Stimulated activated CD8-positive, alpha-beta memory T cell treated with anti-CD3 and anti-CD28 coated beads, Interleukin-2, amount 100 ng/mL, for 1 hour (primary cell): ENCODE measurements at regions not wholly inside any gene's neighbourhood (a gene's known extent, or its start where the extent isn't known, plus 50 kb on each side); places are given as distances from the start of the nearest gene placed in this dataset.
"Not testable (repeated sequence)": the region's sequence is repeated elsewhere in the genome, so short reads cannot be mapped to it uniquely, and the experiment has no call there.

Experiments used
- DNase-seq, 2 donors: peaks; one replicate each; pipeline ENCODE4 v3.0.0-alpha.2; 2020; ENCODE audit warnings: low read depth in 2 of 2

DNA sequence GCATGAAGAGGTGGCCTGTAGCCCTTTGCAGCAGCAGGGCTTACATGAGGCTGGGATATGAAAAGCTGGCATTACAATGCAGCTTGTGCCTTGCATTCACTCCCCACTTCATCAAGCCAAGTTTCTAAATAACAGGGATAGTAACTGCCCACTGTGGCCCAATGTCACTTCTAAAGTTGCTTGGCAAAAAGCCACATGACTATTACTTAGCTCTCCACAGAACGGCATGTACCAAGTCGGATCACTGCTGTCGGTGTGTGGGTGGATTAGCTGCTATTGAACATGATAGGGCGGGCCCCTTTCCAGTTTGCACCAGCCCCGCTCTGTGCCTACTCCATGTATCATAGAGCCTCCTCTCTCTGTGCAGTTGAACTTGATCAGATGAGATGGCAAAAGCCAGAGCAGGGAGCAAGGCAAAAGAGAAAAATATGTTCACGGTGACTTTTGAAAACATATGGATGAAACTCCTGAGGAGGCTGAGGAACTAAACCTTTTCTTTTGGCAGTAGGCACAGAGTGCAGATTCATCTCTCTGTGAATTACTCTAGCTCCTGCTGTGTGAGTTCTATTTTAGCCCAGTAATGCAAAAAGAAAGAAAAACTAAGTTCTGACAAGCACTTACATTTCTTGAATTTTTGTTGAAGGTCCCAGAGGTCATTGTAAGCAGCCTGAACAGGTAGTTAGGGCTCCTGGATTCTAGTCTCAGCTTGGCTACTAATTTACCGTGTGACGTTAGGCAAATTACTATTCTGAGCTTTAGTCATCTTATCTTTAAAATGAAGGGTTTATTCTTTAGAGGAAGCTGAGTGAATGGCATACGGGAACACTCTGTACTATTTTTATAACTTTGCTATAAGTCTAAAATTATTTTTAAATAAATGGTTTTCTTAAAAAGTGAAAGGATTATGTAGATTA is 125.6 kb upstream of the NBPF9 start:
- not testable (repeated sequence) for DNase-seq

DNA sequence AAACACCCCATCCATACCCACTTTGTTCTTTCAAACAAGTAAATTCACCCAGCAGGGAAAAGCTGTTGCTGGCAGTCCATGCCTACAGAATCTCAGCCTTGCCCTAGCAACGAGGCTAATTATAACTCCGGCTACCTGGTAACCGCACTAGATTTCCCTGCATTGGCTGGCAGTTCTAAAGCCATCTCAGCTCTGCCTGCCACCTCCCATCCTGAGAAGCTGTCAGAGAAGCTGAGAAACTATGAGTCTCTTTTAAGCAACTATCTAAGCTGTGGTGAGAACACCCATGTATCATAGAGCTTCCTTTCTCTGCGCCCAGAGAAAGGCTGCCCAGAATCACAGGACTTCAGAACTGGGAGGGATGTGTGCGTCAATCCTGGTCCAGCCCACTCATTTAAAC is 126.5 kb upstream of the NBPF9 start:
- DNase-seq, result not testable (repeated sequence)

GRCh38 chr1:149234926-149235914 is 131.9 kb upstream of the NBPF9 start:
- not testable (repeated sequence) for DNase-seq

GRCh38 chr1:149237515-149237914 is 134.2 kb upstream of the NBPF9 start:
- DNase-seq, result not testable (repeated sequence)

GRCh38 chr1:149239897-149240508 is 136.7 kb upstream of the NBPF9 start:
- DNase-seq, result not testable (repeated sequence)

GRCh38 chr1:149240530-149240929 is 137.2 kb upstream of the NBPF9 start:
- not testable (repeated sequence) for DNase-seq

DNA sequence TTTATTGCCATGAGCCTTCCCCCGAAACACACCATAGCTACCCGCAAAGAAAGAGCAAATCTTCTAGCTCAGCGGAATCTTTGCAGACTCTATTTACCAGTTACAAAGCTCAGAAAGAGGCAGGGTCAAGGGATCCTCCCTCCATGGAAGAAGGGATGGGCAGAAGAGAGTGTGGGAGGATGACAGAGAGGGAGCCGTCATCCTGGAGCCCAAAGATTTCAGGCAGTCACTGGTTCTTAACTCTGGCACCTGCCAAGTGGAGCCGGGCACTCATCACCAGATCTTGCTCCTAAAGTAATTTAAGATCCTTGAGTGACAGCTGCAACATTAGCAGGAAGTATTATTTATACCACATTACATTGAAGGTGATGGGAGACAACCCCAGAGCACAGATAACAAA is 137.9 kb upstream of the NBPF9 start:
- DNase-seq, result not testable (repeated sequence)

DNA sequence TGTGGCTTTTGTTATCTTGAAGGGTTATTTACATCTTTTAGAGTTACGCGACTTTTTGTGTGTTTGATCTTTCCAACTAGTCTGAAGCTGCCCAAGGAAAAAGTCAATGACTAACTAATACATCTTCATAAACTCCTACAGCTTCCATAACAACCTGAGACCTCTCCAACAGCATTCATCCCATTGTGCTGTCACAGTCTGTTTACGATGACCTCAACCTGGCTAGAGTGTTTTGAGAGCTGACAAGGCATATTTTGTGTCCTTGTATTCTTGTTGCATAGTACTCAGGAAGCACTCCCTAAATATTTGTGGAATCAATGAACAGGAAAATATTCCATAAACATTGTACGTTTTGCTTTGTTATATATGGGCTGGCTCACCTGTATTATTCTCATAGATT is 140.2 kb upstream of the NBPF9 start:
- DNase-seq, result not testable (repeated sequence)

DNA sequence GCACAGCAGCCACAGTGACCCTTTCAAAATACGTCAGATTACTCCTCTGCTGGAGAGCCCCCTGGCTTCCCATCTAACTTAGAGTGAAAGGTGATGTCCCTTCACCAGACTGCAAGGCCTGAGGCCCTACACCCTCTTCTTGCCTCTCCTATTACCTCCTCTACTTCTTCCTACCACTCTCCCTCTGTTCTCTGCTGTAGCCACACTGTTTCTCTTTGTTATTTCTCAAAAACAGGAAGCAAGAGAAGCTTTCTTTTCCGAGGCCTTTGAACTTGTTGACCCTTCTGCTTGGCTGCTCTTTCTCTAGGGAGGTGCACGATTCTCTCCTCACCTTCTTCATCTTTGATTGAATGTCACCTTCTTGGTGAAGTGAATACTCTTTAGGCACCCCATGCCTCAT is 141.3 kb upstream of the NBPF9 start:
- DNase-seq, result not testable (repeated sequence)

DNA sequence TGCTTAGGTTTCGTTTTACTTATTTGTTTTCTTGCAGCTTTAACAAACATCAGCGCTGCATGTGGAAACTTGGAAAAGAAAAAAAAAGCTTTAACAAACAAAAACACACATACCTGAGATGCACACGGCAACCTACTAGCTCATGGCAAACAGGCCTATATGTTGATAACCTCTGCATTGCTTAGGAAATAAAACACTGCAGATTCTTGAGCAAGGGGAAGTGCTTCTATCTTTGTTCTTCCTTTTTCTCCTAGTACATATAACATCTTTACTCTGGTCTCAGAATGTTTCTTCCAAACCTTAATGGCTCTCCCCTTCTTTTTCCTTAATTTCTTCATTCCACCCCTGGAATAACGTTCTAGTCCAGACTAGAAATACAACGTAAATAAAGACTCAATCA is 142.9 kb upstream of the NBPF9 start:
- not testable (repeated sequence) for DNase-seq

DNA sequence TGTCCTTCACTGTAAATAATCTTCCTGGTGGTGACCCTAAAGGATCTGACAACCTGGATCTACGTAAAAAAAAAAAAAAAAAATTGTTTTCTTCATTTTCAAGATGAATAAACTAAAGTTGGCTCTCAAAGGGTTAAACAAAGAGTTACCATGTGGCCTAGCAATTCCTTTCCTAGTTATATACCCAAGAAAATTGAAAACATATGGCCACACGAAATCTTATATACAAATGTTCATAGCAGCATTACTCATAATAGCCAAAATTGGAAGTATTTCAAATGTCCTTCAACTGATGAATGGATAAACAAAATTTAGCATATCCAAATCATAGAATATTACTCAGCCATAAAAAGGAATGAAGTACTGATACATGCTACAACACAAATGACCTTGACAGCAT is 145.3 kb upstream of the NBPF9 start:
- not testable (repeated sequence) for DNase-seq

DNA sequence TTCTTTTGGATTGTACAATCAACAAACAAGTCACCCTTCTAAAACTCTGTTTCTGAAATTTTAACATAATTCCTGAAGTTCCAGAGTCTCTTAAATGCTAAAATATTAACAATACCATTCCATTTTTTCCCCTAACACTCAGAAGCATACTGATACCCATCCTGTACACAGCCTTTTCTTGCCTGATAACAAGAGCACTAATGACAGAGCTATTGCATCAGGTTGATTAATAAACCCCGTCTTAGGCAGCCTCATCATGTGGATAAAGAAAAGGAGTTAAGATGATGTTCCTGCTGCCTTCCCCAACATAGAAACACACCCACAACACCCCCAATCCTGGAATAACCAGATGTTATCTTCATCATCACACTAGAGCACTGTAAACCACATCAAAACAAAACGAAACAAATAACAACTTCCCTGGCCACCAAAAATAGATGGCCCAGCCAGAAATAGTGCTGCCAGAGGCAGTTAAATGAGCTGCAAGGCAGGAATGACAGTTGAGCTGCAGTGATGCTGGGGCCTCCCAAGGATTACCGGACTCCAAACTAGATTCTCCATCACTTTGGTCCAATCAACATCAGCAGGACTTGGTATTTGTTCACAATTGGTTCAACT is 146.6 kb upstream of the NBPF9 start:
- not testable (repeated sequence) for DNase-seq

GRCh38 chr1:149254894-149255847 is 151.8 kb upstream of the NBPF9 start:
- DNase-seq, result not testable (repeated sequence)

GRCh38 chr1:149260284-149260683 is 156.9 kb upstream of the NBPF9 start:
- DNase-seq, result not testable (repeated sequence)

DNA sequence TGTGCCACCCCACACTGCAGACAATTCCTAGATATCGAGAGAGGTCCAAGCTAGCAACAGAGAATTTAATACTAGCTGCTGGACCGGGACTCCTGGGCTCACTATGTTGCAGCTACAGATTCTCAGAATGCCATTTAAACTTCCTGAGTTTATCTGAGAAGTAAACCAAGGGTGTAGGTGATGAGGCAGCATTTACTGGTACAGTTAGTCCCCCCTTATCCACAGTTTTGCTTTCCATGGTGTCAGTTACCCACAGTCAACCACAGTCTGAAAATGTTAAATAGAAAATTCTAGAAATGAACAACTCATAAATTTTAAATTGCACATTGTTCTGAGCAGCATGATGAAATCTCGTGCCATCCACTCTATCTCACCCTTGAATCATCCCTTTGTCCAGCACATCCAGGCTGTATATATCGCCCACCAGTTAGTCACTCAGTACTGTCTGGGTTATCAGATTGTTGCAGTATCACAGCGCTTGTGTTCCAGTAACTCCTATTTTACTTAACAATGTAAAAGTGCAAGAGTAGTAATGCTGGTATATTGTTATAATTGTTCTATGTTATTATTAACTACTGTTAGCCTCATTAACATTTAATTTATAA is 157.5 kb upstream of the NBPF9 start:
- DNase-seq, result not testable (repeated sequence)

DNA sequence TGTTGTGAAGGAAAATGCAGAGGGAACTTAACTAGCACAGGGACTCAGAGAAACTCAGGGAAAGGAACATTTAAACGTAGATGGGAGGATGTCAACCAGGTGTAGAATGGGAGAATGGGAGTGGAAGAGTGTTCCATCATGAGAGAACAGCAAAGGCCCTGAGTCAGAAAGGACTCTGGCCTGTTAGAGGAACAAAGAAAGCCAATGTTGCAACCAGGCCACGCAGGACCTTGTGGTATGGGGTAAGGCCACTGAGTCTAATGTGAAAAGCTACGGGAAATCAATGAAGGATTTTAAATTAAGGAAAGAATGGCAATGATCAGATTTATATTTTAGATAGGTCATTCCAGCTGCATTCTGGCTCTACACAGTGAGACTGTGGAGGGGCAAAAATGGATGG is 163.9 kb upstream of the NBPF9 start:
- DNase-seq, result not testable (repeated sequence)

GRCh38 chr1:149269001-149269702 is 165.8 kb upstream of the NBPF9 start:
- DNase-seq, result not testable (repeated sequence)

- not testable (repeated sequence) for DNase-seq
These were observed 166.5 kb upstream of the NBPF9 start for GRCh38 chr1:149269833-149270232.

DNA sequence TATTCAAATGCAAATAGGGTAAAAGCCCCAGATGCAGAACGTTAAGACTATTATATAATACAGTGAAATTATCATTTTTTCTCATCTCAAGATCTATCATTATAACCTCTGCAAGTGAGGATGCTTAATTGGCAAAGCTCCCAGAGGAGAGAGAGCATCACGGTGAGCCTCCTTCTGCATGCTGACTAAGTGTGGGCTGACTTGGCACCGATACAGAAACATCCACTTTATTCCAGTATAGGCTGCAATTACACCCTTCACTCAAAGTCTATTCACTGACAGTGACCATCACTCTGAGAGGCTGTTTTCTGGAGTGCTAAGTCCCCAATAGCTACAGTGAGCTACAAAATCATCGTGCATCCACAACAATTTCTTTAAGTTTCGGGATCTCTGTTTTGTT is 171.1 kb upstream of the NBPF9 start:
- DNase-seq, result not testable (repeated sequence)
